Liver (tissue), 3 donors: ENCODE measurements at regions not wholly inside any gene's neighbourhood (a gene's known extent, or its start where the extent isn't known, plus 50 kb on each side); places are given as distances from the start of the nearest gene placed in this dataset.

Experiments used
- NR2F2 ChIP-seq: IDR thresholded peaks from 2 replicates; pipeline ENCODE4 v1.6.1; 2016; ENCODE audit warnings: antibody characterized with exemption
- TF ChIP-seq, protein P1 (sequence below): fragments of 150-350 bp; IDR thresholded peaks from 2 replicates; pipeline ENCODE4 v1.5.1; 2017; ENCODE audit warnings: improper control_type of control experiment, low read depth, low read length; ENCODE audit not compliant: missing input control
- donor health status: healthy.
- donor health status: healthy.

- no peak for TF ChIP-seq NR2F2
- TF ChIP-seq, protein P1, sequence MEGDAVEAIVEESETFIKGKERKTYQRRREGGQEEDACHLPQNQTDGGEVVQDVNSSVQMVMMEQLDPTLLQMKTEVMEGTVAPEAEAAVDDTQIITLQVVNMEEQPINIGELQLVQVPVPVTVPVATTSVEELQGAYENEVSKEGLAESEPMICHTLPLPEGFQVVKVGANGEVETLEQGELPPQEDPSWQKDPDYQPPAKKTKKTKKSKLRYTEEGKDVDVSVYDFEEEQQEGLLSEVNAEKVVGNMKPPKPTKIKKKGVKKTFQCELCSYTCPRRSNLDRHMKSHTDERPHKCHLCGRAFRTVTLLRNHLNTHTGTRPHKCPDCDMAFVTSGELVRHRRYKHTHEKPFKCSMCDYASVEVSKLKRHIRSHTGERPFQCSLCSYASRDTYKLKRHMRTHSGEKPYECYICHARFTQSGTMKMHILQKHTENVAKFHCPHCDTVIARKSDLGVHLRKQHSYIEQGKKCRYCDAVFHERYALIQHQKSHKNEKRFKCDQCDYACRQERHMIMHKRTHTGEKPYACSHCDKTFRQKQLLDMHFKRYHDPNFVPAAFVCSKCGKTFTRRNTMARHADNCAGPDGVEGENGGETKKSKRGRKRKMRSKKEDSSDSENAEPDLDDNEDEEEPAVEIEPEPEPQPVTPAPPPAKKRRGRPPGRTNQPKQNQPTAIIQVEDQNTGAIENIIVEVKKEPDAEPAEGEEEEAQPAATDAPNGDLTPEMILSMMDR = no peak
These were observed 68.2 kb upstream of the TBCA start for GRCh38 chr5:77844373-77844622.
